Left ventricle myocardium inferior (tissue), 1 donor: ENCODE measurements at regions not wholly inside any gene's neighbourhood (a gene's known extent, or its start where the extent isn't known, plus 50 kb on each side); places are given as distances from the start of the nearest gene placed in this dataset.

Experiments
- DNase-seq: peaks from one replicate; pipeline ENCODE4 v3.0.0-alpha.2; 2020
- H3K27ac ChIP-seq: fragments of 200-600 bp; replicated peaks from 2 replicates; pipeline ENCODE4 v1.8.0; 2021
- H3K27me3 ChIP-seq: fragments of 200-600 bp; 2 replicates; pipeline ENCODE4 v1.8.0; 2021; ENCODE audit warnings: low read depth
- H3K36me3 ChIP-seq: fragments of 200-600 bp; 2 replicates; pipeline ENCODE4 v1.8.0; 2021
- H3K4me1 ChIP-seq: fragments of 200-600 bp; 2 replicates; pipeline ENCODE4 v1.8.0; 2021
- H3K4me3 ChIP-seq: fragments of 200-600 bp; 2 replicates; pipeline ENCODE4 v1.8.0; 2021; ENCODE audit warnings: mild to moderate bottlenecking, moderate library complexity
- H3K9me3 ChIP-seq: fragments of 200-600 bp; replicated peaks from 2 replicates; pipeline ENCODE4 v1.8.0; 2021
- intact Hi-C: fragments of 100-400 bp; cut with micrococcal nuclease; formaldehyde crosslinking; loops from one replicate; pipeline ENCODE4 v1.11.0; 2022
- TF ChIP-seq, protein P1 (sequence below): fragments of 200-600 bp; IDR thresholded peaks from 2 replicates; pipeline ENCODE4 v1.8.0; 2021; ENCODE audit warnings: antibody characterized with exemption, mild to moderate bottlenecking, borderline replicate concordance
- donor health status: DM: no; HTN: yes; CAD: no; lungs with severe emphysema.

DNA sequence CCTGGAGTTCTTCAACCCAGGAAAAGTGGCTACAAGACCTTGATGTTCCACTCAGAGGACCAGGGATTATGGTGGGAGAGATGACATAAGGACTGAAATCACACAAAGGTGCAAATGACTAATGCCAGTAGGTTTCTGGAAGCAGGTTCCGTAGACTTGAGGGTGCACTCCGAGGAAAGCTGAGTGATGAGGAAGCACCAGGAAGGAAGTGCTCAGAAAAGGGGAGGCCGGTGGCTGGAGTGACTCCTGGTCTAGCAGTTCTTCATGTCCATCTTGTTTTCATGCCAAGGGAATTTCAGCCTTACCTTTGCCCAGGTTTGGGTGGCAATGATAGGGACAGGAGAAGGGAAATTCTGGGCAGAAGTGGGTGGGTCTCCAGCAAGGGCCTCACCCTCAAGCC, 74.5 kb downstream of the TMEM17 start:
- Histone ChIP-seq H3K36me3 (no peaks in the 10 kb centered on the region), H3K27me3 (no peaks in the 10 kb centered on the region), H3K9me3 (no peaks in the 10 kb centered on the region), H3K4me1 (peaks cover 5% of the 10 kb centered on the region), H3K27ac (no peak overlapping the region), H3K4me3 (no peak overlapping the region)
- intact Hi-C loops = no loop called here
- no peak for DNase-seq
- TF ChIP-seq, protein P1, sequence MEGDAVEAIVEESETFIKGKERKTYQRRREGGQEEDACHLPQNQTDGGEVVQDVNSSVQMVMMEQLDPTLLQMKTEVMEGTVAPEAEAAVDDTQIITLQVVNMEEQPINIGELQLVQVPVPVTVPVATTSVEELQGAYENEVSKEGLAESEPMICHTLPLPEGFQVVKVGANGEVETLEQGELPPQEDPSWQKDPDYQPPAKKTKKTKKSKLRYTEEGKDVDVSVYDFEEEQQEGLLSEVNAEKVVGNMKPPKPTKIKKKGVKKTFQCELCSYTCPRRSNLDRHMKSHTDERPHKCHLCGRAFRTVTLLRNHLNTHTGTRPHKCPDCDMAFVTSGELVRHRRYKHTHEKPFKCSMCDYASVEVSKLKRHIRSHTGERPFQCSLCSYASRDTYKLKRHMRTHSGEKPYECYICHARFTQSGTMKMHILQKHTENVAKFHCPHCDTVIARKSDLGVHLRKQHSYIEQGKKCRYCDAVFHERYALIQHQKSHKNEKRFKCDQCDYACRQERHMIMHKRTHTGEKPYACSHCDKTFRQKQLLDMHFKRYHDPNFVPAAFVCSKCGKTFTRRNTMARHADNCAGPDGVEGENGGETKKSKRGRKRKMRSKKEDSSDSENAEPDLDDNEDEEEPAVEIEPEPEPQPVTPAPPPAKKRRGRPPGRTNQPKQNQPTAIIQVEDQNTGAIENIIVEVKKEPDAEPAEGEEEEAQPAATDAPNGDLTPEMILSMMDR = no peak

DNA sequence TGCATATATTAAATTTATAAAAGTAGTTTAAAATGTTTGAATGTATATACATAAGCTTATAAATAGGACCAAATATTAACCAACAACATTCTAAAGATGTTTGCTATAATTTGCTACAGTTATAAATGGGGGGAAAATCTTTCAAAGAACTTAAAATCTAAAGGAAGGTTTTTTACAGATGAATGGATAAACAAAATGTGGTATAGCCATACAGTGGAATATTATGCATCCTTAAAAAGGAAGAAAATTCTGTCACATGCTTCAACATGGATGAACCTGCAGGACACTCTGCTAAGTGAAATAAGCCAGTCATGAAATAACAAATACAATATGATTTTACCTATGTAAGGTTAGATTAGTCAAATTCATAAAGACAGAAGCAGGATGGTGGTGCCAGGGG, 75.8 kb downstream of the TMEM17 start:
- Histone ChIP-seq H3K4me1 (peaks cover 12% of the 10 kb centered on the region), H3K27me3 (no peaks in the 10 kb centered on the region), H3K4me3 (no peak overlapping the region), H3K27ac (no peak overlapping the region), H3K36me3 (no peaks in the 10 kb centered on the region), H3K9me3 (no peaks in the 10 kb centered on the region)
- no peak for DNase-seq
- intact Hi-C loops = no loop called here
- TF ChIP-seq, protein P1 = no peak

DNA sequence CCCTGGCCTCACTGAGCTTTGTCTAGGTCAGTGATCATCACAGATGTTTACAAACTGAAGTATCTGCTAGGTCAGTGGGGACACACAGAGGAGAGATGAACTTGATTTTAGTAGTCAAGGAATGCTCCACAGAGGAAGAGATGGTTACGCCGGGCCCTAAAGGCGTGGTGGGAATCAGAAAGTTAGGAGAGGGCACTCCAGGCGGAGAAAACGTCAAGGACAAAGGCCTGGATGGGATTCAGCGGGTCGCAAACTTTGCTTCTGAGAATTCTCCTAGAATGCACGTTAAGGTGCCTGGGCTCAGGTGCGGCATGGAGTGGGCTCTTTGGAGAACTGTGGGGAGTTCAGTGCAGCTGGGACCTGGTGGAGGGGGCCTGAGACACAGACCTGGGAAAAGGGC, 78.8 kb downstream of the TMEM17 start:
- TF ChIP-seq, protein P1 = no peak
- DNase-seq = no peak
- no peak overlapping the region for H3K27ac ChIP-seq

DNA sequence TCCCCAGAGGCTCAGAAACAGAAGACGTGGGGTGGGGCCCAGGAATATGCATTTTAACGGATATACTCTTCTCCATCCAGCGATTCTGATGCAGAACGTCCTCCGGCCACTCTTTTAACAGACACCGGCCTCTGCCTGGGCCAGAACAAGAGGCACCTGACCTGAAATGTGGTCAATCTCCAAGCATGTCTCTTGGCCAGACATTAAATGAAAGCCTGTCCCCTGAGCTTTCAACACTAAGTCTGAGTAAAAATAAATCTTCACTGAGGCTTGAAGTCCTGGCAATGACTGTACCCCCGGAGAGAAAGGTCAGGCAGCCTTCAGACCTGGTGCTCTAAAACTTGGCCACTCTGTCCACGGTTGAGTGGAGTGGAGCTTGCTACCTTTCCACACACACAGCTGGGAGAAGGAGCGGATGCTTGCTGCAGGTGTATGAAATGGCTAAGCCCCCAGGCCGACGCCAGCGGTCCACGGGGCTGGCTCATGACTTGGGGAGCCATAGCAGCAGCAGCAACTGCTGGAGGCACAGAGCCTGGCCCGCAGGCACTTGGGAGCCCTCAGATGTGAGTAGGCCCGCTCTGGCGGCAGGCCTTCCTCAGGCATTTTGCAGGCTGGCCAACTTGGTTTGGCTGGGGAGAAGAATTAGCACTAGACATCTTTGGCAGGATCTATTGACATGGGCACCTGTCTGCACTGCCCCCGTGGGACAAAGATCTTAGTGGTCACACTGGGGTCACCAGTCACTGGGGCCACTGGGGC, 79.7 kb downstream of the TMEM17 start:
- Histone ChIP-seq H3K9me3 (no peaks in the 10 kb centered on the region), H3K36me3 (no peaks in the 10 kb centered on the region), H3K4me3 (no peak overlapping the region), H3K27me3 (no peaks in the 10 kb centered on the region), H3K4me1 (peaks cover 20% of the 10 kb centered on the region), H3K27ac (peak overlapping the region; percentile 43)
- TF ChIP-seq, protein P1 = no peak
- intact Hi-C loops = no loop called here
- no peak for DNase-seq

More for the DNA sequence above, 78.8 kb downstream of the TMEM17 start:
- intact Hi-C loops = no loop called here
- peaks cover 20% of the 10 kb centered on the region for H3K4me1 ChIP-seq
- H3K9me3 ChIP-seq = no peaks in the 10 kb centered on the region
- no peaks in the 10 kb centered on the region for H3K36me3 ChIP-seq
- H3K27me3 ChIP-seq = no peaks in the 10 kb centered on the region
- H3K4me3 ChIP-seq = no peak overlapping the region

DNA sequence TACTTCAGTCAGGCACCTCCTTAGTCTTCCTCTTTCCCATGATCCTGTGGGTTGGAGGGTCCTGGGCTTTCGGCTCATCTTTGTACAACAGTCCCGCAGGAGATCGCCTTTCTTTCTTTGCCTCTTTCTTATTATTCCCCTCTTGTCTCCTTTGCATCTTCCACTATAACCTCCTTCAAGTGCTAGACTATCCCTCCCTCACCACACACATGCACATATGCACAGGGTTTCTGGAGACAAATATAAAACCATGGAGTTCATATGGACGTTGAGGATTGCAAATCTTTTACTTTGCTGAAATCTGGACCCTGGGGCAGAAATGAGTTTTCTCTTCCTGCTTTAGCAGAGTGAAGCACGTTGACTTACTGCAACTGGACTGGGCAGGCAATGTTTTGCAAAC, 80.3 kb downstream of the TMEM17 start:
- Histone ChIP-seq H3K27me3 (no peaks in the 10 kb centered on the region), H3K4me1 (peaks cover 20% of the 10 kb centered on the region), H3K36me3 (no peaks in the 10 kb centered on the region), H3K27ac (peak overlapping the region; percentile 43), H3K4me3 (no peak overlapping the region), H3K9me3 (no peaks in the 10 kb centered on the region)
- intact Hi-C loops = no loop called here
- DNase-seq = no peak
- TF ChIP-seq, protein P1 = no peak
